Neural progenitor cell (in vitro differentiated cells): ENCODE measurements at regions not wholly inside any gene's neighbourhood (a gene's known extent, or its start where the extent isn't known, plus 50 kb on each side); places are given as distances from the start of the nearest gene placed in this dataset. TPM values are rescaled to one million over a fixed set of nuclear protein-coding genes. Genes with fewer than 3 reads are reported as not detected.

ENCODE experiments used
- DNase-seq: peaks from one replicate; pipeline ENCODE4 v3.0.0-alpha.2; 2016; ENCODE audit warnings: low spot score
- H2AFZ ChIP-seq: fragments of 200-600 bp; sonication (generic); replicated peaks from 2 replicates; pipeline ENCODE4 v1.6.1; 2016; ENCODE audit warnings: antibody characterized with exemption
- H3F3A ChIP-seq: fragments of 200-600 bp; sonication (generic); 2 replicates; pipeline ENCODE4 v1.6.1; 2016; ENCODE audit warnings: antibody characterized with exemption, low read depth
- H3K27ac ChIP-seq: fragments of 200-600 bp; sonication (generic); 2 replicates; pipeline ENCODE4 v1.5.1; 2016; ENCODE audit warnings: mild to moderate bottlenecking
- H3K27me3 ChIP-seq: fragments of 200-600 bp; sonication (generic); 2 replicates; pipeline ENCODE4 v1.6.1; 2016; ENCODE audit warnings: mild to moderate bottlenecking, moderate library complexity
- H3K36me3 ChIP-seq: fragments of 200-600 bp; sonication (generic); 2 replicates; pipeline ENCODE4 v1.5.1; 2016
- H3K4me1 ChIP-seq: fragments of 200-600 bp; sonication (generic); 2 replicates; pipeline ENCODE4 v1.6.1; 2016; ENCODE audit warnings: mixed run types
- H3K4me2 ChIP-seq: fragments of 200-600 bp; sonication (generic); 2 replicates; pipeline ENCODE4 v1.6.1; 2016
- H3K4me3 ChIP-seq: fragments of 200-600 bp; sonication (generic); 2 replicates; pipeline ENCODE4 v1.5.1; 2016
- H3K79me2 ChIP-seq: fragments of 200-600 bp; sonication (generic); 2 replicates; pipeline ENCODE4 v1.6.1; 2016; ENCODE audit warnings: low read depth
- H3K9ac ChIP-seq: fragments of 200-600 bp; sonication (generic); 2 replicates; pipeline ENCODE4 v1.6.1; 2016
- H3K9me3 ChIP-seq: fragments of 200-600 bp; sonication (generic); 2 replicates; pipeline ENCODE4 v1.5.1; 2016; ENCODE audit warnings: low read depth
- H4K20me1 ChIP-seq: fragments of 200-600 bp; sonication (generic); 2 replicates; pipeline ENCODE4 v1.6.1; 2016; ENCODE audit warnings: low read depth
- H3K27ac Mint-ChIP-seq: 3 replicates; pipeline ENCODE4 v1.8.0; 2021; ENCODE audit warnings: mixed read lengths
- H3K27me3 Mint-ChIP-seq: 2 replicates; pipeline ENCODE4 v1.8.0; 2022; ENCODE audit warnings: low read depth, mild to moderate bottlenecking, inconsistent platforms, moderate library complexity, mixed read lengths; ENCODE audit not compliant: insufficient read depth
- H3K36me3 Mint-ChIP-seq: 3 replicates; pipeline ENCODE4 v1.8.0; 2021; ENCODE audit warnings: mixed read lengths
- H3K4me1 Mint-ChIP-seq: 3 replicates; pipeline ENCODE4 v1.8.0; 2021; ENCODE audit warnings: mixed read lengths
- H3K4me3 Mint-ChIP-seq: 3 replicates; pipeline ENCODE4 v1.8.0; 2021; ENCODE audit warnings: mild to moderate bottlenecking, moderate library complexity, mixed read lengths
- H3K9me3 Mint-ChIP-seq: 3 replicates; pipeline ENCODE4 v1.8.0; 2020; ENCODE audit warnings: mixed read lengths
- EZH2 ChIP-seq: fragments of 200-600 bp; sonication (generic); IDR thresholded peaks from 2 replicates; pipeline ENCODE4 v1.6.1; 2017; ENCODE audit warnings: antibody characterized with exemption, mild to moderate bottlenecking, moderate library complexity
- EZH2phosphoT487 ChIP-seq: fragments of 200-600 bp; sonication (generic); IDR thresholded peaks from 2 replicates; pipeline ENCODE4 v1.6.1; 2017; ENCODE audit warnings: antibody characterized with exemption
- small RNA-seq: library from RNA; depleted of rRNA; stranded (forward); fragments of <200 nt; gene quantifications from one replicate; pipeline ENCODE3, GENCODE V24; 2015
- TF ChIP-seq, protein P1 (sequence below): fragments of 200-600 bp; sonication (generic); IDR thresholded peaks from 2 replicates; pipeline ENCODE4 v1.5.1; 2017; ENCODE audit warnings: antibody characterized with exemption, mild to moderate bottlenecking

DNA sequence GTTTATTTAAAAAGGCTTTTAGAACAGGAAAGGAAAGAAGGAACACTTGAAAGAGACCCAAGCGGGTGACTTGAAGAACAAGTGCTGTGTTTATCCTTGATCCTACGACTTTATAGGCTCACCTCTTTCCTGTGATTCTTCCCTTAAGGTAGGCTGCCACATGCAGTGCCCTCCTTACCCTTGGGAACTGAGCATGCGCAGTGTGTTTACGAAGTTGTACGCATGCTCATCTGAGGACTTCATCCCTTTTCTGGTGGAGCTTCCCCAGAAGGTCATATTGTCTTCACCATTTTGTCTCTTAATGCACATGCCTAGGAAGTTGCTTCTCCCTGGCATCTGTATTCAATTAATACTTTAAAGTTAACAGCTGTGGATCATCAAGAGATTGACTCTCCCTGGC lies 49.9 kb upstream of the VOPP1 start:
- TF ChIP-seq EZH2 (no peak), EZH2phosphoT487 (no peak)
- TF ChIP-seq, protein P1, sequence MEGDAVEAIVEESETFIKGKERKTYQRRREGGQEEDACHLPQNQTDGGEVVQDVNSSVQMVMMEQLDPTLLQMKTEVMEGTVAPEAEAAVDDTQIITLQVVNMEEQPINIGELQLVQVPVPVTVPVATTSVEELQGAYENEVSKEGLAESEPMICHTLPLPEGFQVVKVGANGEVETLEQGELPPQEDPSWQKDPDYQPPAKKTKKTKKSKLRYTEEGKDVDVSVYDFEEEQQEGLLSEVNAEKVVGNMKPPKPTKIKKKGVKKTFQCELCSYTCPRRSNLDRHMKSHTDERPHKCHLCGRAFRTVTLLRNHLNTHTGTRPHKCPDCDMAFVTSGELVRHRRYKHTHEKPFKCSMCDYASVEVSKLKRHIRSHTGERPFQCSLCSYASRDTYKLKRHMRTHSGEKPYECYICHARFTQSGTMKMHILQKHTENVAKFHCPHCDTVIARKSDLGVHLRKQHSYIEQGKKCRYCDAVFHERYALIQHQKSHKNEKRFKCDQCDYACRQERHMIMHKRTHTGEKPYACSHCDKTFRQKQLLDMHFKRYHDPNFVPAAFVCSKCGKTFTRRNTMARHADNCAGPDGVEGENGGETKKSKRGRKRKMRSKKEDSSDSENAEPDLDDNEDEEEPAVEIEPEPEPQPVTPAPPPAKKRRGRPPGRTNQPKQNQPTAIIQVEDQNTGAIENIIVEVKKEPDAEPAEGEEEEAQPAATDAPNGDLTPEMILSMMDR: no peak
- H3F3A ChIP-seq: no peaks in the 10 kb centered on the region
- H3K79me2 ChIP-seq: no peaks in the 10 kb centered on the region
- H3K9ac ChIP-seq: no peak overlapping the region
- no peaks in the 10 kb centered on the region for H3K36me3 ChIP-seq
- Mint-ChIP-seq H3K4me1 (no peaks in the 10 kb centered on the region), H3K27ac (no peak overlapping the region), H3K36me3 (no peaks in the 10 kb centered on the region), H3K27me3 (peaks cover 7% of the 10 kb centered on the region), H3K9me3 (peaks cover 32% of the 10 kb centered on the region), H3K4me3 (no peak overlapping the region)
- H4K20me1 ChIP-seq: no peaks in the 10 kb centered on the region
- no peak overlapping the region for H3K4me3 ChIP-seq
- no peak overlapping the region for H2AFZ ChIP-seq
- no peak overlapping the region for H3K4me2 ChIP-seq
- H3K27me3 ChIP-seq: no peaks in the 10 kb centered on the region
- no peak overlapping the region for H3K27ac ChIP-seq
- H3K9me3 ChIP-seq: peaks cover 19% of the 10 kb centered on the region
- H3K4me1 ChIP-seq: no peaks in the 10 kb centered on the region
- no peak for DNase-seq

Small RNAs in the stretch of these regions (small RNA-seq; reads per million reads assigned to genes)
- gene RNU6-389P (not detected), gene SUMO2P3 (not detected)
